Upper lobe of left lung (tissue), 6 donors: ENCODE measurements at regions not wholly inside any gene's neighbourhood (a gene's known extent, or its start where the extent isn't known, plus 50 kb on each side); places are given as distances from the start of the nearest gene placed in this dataset.

Source experiments
- ATAC-seq, 2 donors: fragments of 200-7000 bp; cut with Tn5 transposase; one replicate each; pipeline ENCODE4 v1.9.1; 2022; ENCODE audit warnings: mild to moderate bottlenecking in 2 of 2, moderate library complexity in 2 of 2; ENCODE audit not compliant: low FRiP score in 2 of 2
- DNase-seq, 2 donors: peaks; one replicate each; pipeline ENCODE4 v3.0.0-alpha.2; 2019 to 2020
- H3K27ac ChIP-seq, 4 donors: fragments of 200-600 bp; sonication (generic); one replicate each; pipeline ENCODE4 v1.5.1; 2016 to 2019
- H3K27me3 ChIP-seq, 4 donors: fragments of 200-600 bp; sonication (generic); one replicate each; pipeline ENCODE4 v1.5.1; 2017 to 2019
- H3K36me3 ChIP-seq, 4 donors: fragments of 200-600 bp; sonication (generic); one replicate each; pipeline ENCODE4 v1.5.1; 2016 to 2019
- H3K4me1 ChIP-seq, 4 donors: fragments of 200-600 bp; sonication (generic); one replicate each; pipeline ENCODE4 v1.5.1; 2018 to 2019
- H3K4me3 ChIP-seq, 4 donors: fragments of 200-600 bp; sonication (generic); one replicate each; pipeline ENCODE4 v1.5.1; 2017 to 2019; ENCODE audit warnings: mild to moderate bottlenecking in 2 of 4, moderate library complexity in 1 of 4
- H3K9me3 ChIP-seq, 4 donors: fragments of 200-600 bp; sonication (generic); one replicate each; pipeline ENCODE4 v1.5.1; 2018 to 2019
- EP300 ChIP-seq, 4 donors: sonication (generic); formaldehyde crosslinking; IDR thresholded peaks; one replicate each; pipeline ENCODE4 v1.5.1; 2017; ENCODE audit warnings: antibody characterized with exemption in 4 of 4, control low read depth in 2 of 4
- POLR2A ChIP-seq, 4 donors: fragments of 450-650 bp; IDR thresholded peaks; one replicate each; pipeline ENCODE4 v1.5.1; 2016 to 2017; ENCODE audit warnings: antibody characterized with exemption in 4 of 4, mild to moderate bottlenecking in 2 of 4
- POLR2AphosphoS5 ChIP-seq, 2 donors: sonication (generic); formaldehyde crosslinking; IDR thresholded peaks; one replicate each; pipeline ENCODE4 v1.5.1; 2017; ENCODE audit warnings: antibody characterized with exemption in 2 of 2
- WGBS, 2 donors: methylation state at CpG; one replicate each; pipeline ENCODE4 v1.1.5; 2017 to 2018; 5-methylcytosine and 5-hydroxymethylcytosine counted together
- TF ChIP-seq, protein P1 (sequence below), 6 experiments: fragments of 450-650 bp in 4 of 6; fragments of 200-600 bp in 2 of 6; sonication (generic) in 2 of 6; IDR thresholded peaks; one replicate each; pipeline ENCODE4 v1.5.1; 2016 to 2019; ENCODE audit warnings: antibody characterized with exemption in 6 of 6
- donor health status: DM: no; HTN: no; CAD: no; lungs with moderate emphysema.
- donor health status: DM: no; HTN: yes; CAD: no; lungs with severe emphysema.

DNA sequence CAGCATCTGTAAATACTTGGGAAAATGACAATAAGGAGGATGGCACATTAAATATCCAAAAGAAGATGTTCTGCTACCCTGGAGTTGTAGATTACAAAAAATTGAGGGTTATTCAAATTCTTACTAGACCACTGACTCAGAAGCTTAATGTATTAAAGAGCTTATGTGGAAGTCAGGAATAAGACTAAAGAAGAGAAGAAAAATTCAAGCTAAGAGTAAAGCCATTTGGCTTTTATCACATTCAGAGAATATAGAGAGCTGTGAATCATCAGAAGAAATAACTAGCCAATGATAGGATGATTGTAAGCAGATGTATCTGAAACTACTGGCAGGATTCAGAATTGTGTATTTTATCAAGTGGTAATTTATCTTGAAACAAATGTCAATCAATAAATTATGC is 237.0 kb downstream of the TBX15 start:
- H3K27ac ChIP-seq, result no peak overlapping the region
- H3K36me3 ChIP-seq, result no peaks in the 10 kb centered on the region
- no peaks in the 10 kb centered on the region for H3K27me3 ChIP-seq
- no peaks in the 10 kb centered on the region for H3K4me1 ChIP-seq
- no peaks in the 10 kb centered on the region for H3K9me3 ChIP-seq
- no peak overlapping the region for H3K4me3 ChIP-seq
- TF ChIP-seq, protein P1, sequence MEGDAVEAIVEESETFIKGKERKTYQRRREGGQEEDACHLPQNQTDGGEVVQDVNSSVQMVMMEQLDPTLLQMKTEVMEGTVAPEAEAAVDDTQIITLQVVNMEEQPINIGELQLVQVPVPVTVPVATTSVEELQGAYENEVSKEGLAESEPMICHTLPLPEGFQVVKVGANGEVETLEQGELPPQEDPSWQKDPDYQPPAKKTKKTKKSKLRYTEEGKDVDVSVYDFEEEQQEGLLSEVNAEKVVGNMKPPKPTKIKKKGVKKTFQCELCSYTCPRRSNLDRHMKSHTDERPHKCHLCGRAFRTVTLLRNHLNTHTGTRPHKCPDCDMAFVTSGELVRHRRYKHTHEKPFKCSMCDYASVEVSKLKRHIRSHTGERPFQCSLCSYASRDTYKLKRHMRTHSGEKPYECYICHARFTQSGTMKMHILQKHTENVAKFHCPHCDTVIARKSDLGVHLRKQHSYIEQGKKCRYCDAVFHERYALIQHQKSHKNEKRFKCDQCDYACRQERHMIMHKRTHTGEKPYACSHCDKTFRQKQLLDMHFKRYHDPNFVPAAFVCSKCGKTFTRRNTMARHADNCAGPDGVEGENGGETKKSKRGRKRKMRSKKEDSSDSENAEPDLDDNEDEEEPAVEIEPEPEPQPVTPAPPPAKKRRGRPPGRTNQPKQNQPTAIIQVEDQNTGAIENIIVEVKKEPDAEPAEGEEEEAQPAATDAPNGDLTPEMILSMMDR (IDR thresholded peaks at IDR 0.05), result no peak
- TF ChIP-seq POLR2A (IDR thresholded peaks at IDR 0.05), result no peak
- no peak for TF ChIP-seq EP300 (IDR thresholded peaks at IDR 0.05)
- TF ChIP-seq POLR2AphosphoS5 (IDR thresholded peaks at IDR 0.05), result no peak
- DNase-seq (no peak), ATAC-seq (no peak)

DNA sequence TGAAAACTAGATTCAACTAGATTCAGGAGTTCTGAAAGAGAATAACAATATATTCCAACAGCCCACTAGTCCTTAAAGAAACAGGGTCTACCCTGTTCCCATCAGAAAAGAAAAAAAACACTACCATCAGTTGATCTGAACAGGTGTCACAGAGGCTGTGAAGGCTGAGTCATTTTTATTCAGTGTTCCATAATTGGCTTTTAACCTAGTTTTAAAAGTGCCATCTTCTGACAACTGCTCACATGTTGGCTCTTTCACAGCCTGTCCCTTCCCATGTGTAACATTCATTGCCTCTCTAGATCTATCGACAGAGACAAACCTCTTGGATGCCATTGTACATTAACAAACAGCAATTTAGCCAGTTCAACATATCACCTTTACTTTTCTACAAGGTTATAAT is 243.7 kb downstream of the TBX15 start:
- Histone ChIP-seq H3K27me3 (no peaks in the 10 kb centered on the region), H3K4me1 (no peaks in the 10 kb centered on the region), H3K9me3 (no peaks in the 10 kb centered on the region), H3K36me3 (no peaks in the 10 kb centered on the region), H3K27ac (no peak overlapping the region), H3K4me3 (no peak overlapping the region)
- WGBS, 2 donors, result 85 to 86% methylated on average over 1 of the region's 1 CpG
- TF ChIP-seq POLR2AphosphoS5 (IDR thresholded peaks at IDR 0.05) (no peak), EP300 (IDR thresholded peaks at IDR 0.05) (no peak), POLR2A (IDR thresholded peaks at IDR 0.05) (no peak)
- TF ChIP-seq, protein P1 (IDR thresholded peaks at IDR 0.05), result no peak
- ATAC-seq (no peak), DNase-seq (no peak)

GRCh38 chr1:118739501-118739900 is 248.6 kb downstream of the TBX15 start:
- Histone ChIP-seq H3K9me3 (no peaks in the 10 kb centered on the region), H3K27ac (no peak overlapping the region), H3K4me1 (no peaks in the 10 kb centered on the region), H3K36me3 (no peaks in the 10 kb centered on the region), H3K4me3 (no peak overlapping the region), H3K27me3 (no peaks in the 10 kb centered on the region)
- ATAC-seq, result no peak
- TF ChIP-seq, protein P1 (IDR thresholded peaks at IDR 0.05), result no peak
- WGBS, 2 donors, result 42 to 70% methylated on average over 4 of the region's 4 CpGs
- no peak for DNase-seq

DNA sequence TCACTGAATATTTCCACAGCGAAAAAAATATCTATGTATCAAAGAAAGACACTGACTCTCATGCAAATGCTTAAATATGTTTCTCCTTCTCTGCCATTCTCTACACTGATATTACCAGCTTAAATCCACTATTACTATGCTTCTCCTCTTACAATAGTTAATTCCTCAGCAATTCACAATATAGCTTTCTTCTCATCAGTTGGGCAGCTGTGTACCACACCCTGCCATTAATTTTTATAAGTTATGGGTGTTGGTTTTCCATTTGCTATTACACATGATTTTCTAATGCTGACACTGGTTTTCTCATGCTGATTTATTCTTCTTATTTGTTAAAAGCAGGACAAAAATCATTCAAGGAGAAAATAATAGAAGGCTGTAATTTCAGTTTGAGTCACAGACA is 251.8 kb downstream of the TBX15 start:
- DNase-seq (no peak), ATAC-seq (no peak)
- Histone ChIP-seq H3K27ac (no peak overlapping the region), H3K27me3 (no peaks in the 10 kb centered on the region), H3K36me3 (no peaks in the 10 kb centered on the region), H3K4me1 (no peaks in the 10 kb centered on the region), H3K4me3 (no peak overlapping the region), H3K9me3 (no peaks in the 10 kb centered on the region)
- 87 to 91% methylated on average over 1 of the region's 1 CpG for WGBS, 2 donors
- TF ChIP-seq EP300 (IDR thresholded peaks at IDR 0.05), result no peak
- TF ChIP-seq POLR2A (IDR thresholded peaks at IDR 0.05), result no peak
- TF ChIP-seq, protein P1 (IDR thresholded peaks at IDR 0.05), result no peak
- no peak for TF ChIP-seq POLR2AphosphoS5 (IDR thresholded peaks at IDR 0.05)

DNA sequence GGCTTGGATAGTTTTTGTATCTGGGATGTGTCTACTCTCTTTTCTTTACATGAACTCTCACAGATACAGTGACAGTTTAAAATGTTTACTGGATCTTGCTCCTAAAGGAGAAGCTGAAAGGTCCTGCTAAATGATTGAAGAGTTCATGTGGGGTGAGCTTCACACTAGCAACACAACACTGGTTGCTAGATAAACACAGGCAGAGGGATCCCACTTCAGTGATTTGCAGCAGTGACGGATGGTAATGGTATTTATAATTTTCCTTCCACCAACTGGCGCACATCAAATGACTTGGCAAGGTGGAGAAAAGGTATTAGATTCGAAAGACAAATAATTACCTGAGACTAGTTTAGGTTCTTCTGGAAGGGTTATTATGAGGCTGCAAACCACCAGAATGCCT is 270.2 kb downstream of the TBX15 start:
- Histone ChIP-seq H3K4me1 (no peaks in the 10 kb centered on the region), H3K27me3 (no peaks in the 10 kb centered on the region), H3K27ac (no peak overlapping the region), H3K9me3 (no peaks in the 10 kb centered on the region), H3K4me3 (no peak overlapping the region), H3K36me3 (no peaks in the 10 kb centered on the region)
- TF ChIP-seq, protein P1 (IDR thresholded peaks at IDR 0.05), result no peak
- no peak for TF ChIP-seq POLR2AphosphoS5 (IDR thresholded peaks at IDR 0.05)
- TF ChIP-seq POLR2A (IDR thresholded peaks at IDR 0.05), result no peak
- TF ChIP-seq EP300 (IDR thresholded peaks at IDR 0.05), result no peak
- 71 to 77% methylated on average over 3 of the region's 3 CpGs for WGBS, 2 donors
- no peak for DNase-seq
- no peak for ATAC-seq
